Left ventricle myocardium inferior (tissue), 1 donor: ENCODE measurements at regions not wholly inside any gene's neighbourhood (a gene's known extent, or its start where the extent isn't known, plus 50 kb on each side); places are given as distances from the start of the nearest gene placed in this dataset.
A peak's percentile ranks its signal among the peaks of the same experiment; 100 is the strongest.

ENCODE experiments used
- DNase-seq: peaks from one replicate; pipeline ENCODE4 v3.0.0-alpha.2; 2020
- H3K27ac ChIP-seq: fragments of 200-600 bp; replicated peaks from 2 replicates; pipeline ENCODE4 v1.8.0; 2021
- H3K27me3 ChIP-seq: fragments of 200-600 bp; 2 replicates; pipeline ENCODE4 v1.8.0; 2021; ENCODE audit warnings: low read depth
- H3K36me3 ChIP-seq: fragments of 200-600 bp; 2 replicates; pipeline ENCODE4 v1.8.0; 2021
- H3K4me1 ChIP-seq: fragments of 200-600 bp; 2 replicates; pipeline ENCODE4 v1.8.0; 2021
- H3K4me3 ChIP-seq: fragments of 200-600 bp; 2 replicates; pipeline ENCODE4 v1.8.0; 2021; ENCODE audit warnings: mild to moderate bottlenecking, moderate library complexity
- H3K9me3 ChIP-seq: fragments of 200-600 bp; replicated peaks from 2 replicates; pipeline ENCODE4 v1.8.0; 2021
- intact Hi-C: fragments of 100-400 bp; cut with micrococcal nuclease; formaldehyde crosslinking; loops from one replicate; pipeline ENCODE4 v1.11.0; 2022
- TF ChIP-seq, protein P1 (sequence below): fragments of 200-600 bp; IDR thresholded peaks from 2 replicates; pipeline ENCODE4 v1.8.0; 2021; ENCODE audit warnings: antibody characterized with exemption, mild to moderate bottlenecking, borderline replicate concordance
- donor health status: DM: no; HTN: yes; CAD: no; lungs with severe emphysema.

GRCh38 chrX:39915596-39915995 is 182.2 kb downstream of the BCOR start:
- Histone ChIP-seq H3K4me3 (no peak overlapping the region), H3K9me3 (no peaks in the 10 kb centered on the region), H3K4me1 (no peaks in the 10 kb centered on the region), H3K27ac (no peak overlapping the region), H3K36me3 (no peaks in the 10 kb centered on the region), H3K27me3 (no peaks in the 10 kb centered on the region)
- no peak for DNase-seq
- intact Hi-C loops = no loop called here
- TF ChIP-seq, protein P1, sequence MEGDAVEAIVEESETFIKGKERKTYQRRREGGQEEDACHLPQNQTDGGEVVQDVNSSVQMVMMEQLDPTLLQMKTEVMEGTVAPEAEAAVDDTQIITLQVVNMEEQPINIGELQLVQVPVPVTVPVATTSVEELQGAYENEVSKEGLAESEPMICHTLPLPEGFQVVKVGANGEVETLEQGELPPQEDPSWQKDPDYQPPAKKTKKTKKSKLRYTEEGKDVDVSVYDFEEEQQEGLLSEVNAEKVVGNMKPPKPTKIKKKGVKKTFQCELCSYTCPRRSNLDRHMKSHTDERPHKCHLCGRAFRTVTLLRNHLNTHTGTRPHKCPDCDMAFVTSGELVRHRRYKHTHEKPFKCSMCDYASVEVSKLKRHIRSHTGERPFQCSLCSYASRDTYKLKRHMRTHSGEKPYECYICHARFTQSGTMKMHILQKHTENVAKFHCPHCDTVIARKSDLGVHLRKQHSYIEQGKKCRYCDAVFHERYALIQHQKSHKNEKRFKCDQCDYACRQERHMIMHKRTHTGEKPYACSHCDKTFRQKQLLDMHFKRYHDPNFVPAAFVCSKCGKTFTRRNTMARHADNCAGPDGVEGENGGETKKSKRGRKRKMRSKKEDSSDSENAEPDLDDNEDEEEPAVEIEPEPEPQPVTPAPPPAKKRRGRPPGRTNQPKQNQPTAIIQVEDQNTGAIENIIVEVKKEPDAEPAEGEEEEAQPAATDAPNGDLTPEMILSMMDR = no peak

GRCh38 chrX:39921838-39922237 is 175.9 kb downstream of the BCOR start:
- H3K4me3 ChIP-seq = no peak overlapping the region
- no peaks in the 10 kb centered on the region for H3K36me3 ChIP-seq
- peak overlapping the region; percentile 36 for H3K27ac ChIP-seq
- no peaks in the 10 kb centered on the region for H3K27me3 ChIP-seq
- intact Hi-C loops = no loop called here
- no peaks in the 10 kb centered on the region for H3K9me3 ChIP-seq
- H3K4me1 ChIP-seq = peaks cover 14% of the 10 kb centered on the region
- TF ChIP-seq, protein P1 = no peak
- DNase-seq = no peak

- Histone ChIP-seq H3K27ac (peak overlapping the region; percentile 36), H3K36me3 (no peaks in the 10 kb centered on the region), H3K27me3 (no peaks in the 10 kb centered on the region), H3K9me3 (no peaks in the 10 kb centered on the region), H3K4me1 (peaks cover 14% of the 10 kb centered on the region), H3K4me3 (no peak overlapping the region)
- TF ChIP-seq, protein P1 = no peak
- DNase-seq = no peak
- intact Hi-C loops = no loop called here
Observed at GRCh38 chrX:39922488-39922887, 175.3 kb downstream of the BCOR start.

DNA sequence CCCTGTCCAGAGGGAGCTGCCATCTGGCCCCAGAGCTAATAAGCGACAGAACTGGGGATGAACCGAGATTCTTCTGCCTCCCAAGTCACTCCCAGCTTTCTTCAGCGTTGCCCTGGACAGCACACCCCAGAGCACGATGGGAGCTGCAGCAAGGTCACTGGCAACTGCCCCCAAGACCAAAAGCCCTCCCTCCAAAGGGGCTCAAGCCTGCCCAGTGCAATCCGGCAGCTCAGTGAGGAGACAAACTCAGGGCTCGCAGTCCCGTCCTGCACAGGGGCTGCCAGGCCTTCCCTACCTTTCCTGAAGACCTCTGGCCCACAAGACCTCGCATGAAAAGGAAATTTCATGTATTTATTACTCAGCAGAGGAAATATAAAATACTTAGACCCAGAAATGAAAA is 174.8 kb downstream of the BCOR start:
- Histone ChIP-seq H3K9me3 (no peaks in the 10 kb centered on the region), H3K27ac (peak overlapping the region; percentile 36), H3K36me3 (no peaks in the 10 kb centered on the region), H3K27me3 (no peaks in the 10 kb centered on the region), H3K4me3 (no peak overlapping the region), H3K4me1 (peaks cover 14% of the 10 kb centered on the region)
- intact Hi-C loops = no loop called here
- no peak for DNase-seq
- TF ChIP-seq, protein P1 = no peak

- Histone ChIP-seq H3K36me3 (no peaks in the 10 kb centered on the region), H3K9me3 (no peaks in the 10 kb centered on the region), H3K4me3 (no peak overlapping the region), H3K4me1 (peaks cover 26% of the 10 kb centered on the region), H3K27ac (no peak overlapping the region), H3K27me3 (no peaks in the 10 kb centered on the region)
- DNase-seq = no peak
- intact Hi-C loops = no loop called here
- TF ChIP-seq, protein P1 = no peak
Observed at GRCh38 chrX:39927380-39927779, 170.4 kb downstream of the BCOR start.

DNA sequence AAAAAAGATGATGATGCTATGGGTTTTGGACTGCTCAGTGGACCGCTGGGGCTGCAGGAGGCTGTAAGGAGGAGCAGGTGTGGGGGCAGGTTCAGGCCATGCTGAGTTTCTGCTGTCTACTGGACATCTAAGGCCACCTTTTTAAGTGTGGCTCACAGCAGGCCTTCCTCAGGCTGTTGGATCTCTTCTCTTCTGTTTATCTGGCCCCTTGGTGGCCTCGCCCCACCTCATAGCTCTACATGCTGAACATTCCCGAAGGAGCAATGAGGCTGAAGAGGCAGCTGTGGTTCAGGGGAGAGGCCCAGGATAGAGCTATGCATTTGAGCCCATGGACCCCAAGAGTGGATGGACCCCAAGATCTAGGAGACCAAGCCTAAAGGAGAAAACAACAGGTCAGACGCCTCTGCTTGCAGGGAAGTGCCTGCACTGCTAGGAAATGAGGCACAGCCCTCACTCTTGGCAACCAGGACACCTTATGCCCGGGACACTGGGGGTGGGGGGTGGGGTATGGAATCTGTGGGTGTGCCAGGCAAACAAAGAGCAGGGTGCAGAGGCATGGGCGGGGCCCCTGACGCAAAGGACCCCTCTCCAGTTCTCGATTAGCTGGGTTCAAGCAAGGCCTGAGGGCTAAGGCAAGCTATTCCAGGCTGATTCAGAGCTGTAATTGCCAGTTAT is 168.9 kb downstream of the BCOR start:
- no peak for DNase-seq
- Histone ChIP-seq H3K9me3 (no peaks in the 10 kb centered on the region), H3K4me3 (no peak overlapping the region), H3K36me3 (no peaks in the 10 kb centered on the region), H3K4me1 (peaks cover 20% of the 10 kb centered on the region), H3K27ac (no peak overlapping the region), H3K27me3 (no peaks in the 10 kb centered on the region)
- TF ChIP-seq, protein P1 = no peak
- intact Hi-C loops = no loop called here
